ENCODE measurements at regions not wholly inside any gene's neighbourhood (a gene's known extent, or its start where the extent isn't known, plus 50 kb on each side); places are given as distances from the start of the nearest gene placed in this dataset.

GRCh38 chr4:28792917-28793597 lies 1927.1 kb upstream of the PCDH7 start:
- no peak for TF ChIP-seq CTCF (IDR thresholded peaks at IDR 0.05; ENCODE audit: low read depth, low read length)
- H3K4me3 ChIP-seq (replicated peaks in 1 of 2; ENCODE audit: low read depth in 2 of 2, low read length in 2 of 2): no peak overlapping the region
- DNase-seq (ENCODE audit: low read depth in 2 of 2): no peak

DNA sequence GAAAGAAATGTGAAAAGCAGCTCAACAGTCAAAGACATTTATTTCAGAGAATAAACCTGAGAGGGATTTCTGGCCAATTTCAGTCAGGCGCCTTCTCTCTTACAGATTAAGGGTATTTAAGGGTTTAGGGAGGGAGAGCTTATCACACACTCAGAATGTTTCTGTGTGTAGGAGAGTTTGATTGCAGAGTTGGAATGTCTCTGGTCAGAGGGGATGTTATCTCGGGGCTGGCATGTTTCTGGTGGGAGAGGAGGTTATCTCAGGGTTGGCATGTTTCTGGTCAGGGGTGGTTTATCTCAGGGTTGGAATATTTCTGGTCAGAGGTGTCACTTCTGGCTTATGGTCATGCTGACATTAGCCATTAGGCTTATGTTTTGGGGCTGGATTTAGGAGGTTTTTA lies 1920.5 kb upstream of the PCDH7 start:
- H3K4me3 ChIP-seq (replicated peaks in 1 of 2; ENCODE audit: low read depth in 2 of 2, low read length in 2 of 2): no peak overlapping the region
- peak in 1 of 2 donors; percentile 41 for DNase-seq (ENCODE audit: low read depth in 2 of 2)
- TF ChIP-seq CTCF (IDR thresholded peaks at IDR 0.05; ENCODE audit: low read depth, low read length): no peak

GRCh38 chr4:28811025-28811424 lies 1909.1 kb upstream of the PCDH7 start:
- no peak for TF ChIP-seq CTCF (IDR thresholded peaks at IDR 0.05; ENCODE audit: low read depth, low read length)
- DNase-seq (ENCODE audit: low read depth in 2 of 2): no peak
- H3K4me3 ChIP-seq (replicated peaks in 1 of 2; ENCODE audit: low read depth in 2 of 2, low read length in 2 of 2): no peak overlapping the region

GRCh38 chr4:28822163-28822562 lies 1898.0 kb upstream of the PCDH7 start:
- H3K4me3 ChIP-seq (replicated peaks in 1 of 2; ENCODE audit: low read depth in 2 of 2, low read length in 2 of 2): no peak overlapping the region
- TF ChIP-seq CTCF (IDR thresholded peaks at IDR 0.05; ENCODE audit: low read depth, low read length): no peak
- no peak for DNase-seq (ENCODE audit: low read depth in 2 of 2)

DNA sequence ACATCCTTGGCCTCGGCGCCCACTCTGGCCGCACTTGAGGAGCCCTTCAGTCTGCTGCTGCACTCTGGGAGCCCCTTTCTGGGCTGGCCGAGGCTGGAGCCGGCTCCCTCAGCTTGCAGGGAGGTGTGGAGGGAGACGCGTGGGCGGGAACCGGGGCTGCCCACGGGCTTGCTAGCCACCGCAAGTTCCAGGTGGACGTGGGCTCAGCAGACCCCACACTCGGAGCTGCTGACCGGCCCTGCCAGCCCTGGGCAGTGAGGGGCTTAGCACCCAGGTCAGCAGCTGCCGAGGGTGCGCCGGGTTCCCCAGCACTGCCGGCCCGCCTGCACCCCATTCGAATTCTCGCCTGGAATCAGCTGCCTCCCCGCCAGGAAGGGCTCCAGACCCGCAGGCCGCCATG lies 1892.3 kb upstream of the PCDH7 start:
- no peak for TF ChIP-seq CTCF (IDR thresholded peaks at IDR 0.05; ENCODE audit: low read depth, low read length)
- no peak for DNase-seq (ENCODE audit: low read depth in 2 of 2)

DNA sequence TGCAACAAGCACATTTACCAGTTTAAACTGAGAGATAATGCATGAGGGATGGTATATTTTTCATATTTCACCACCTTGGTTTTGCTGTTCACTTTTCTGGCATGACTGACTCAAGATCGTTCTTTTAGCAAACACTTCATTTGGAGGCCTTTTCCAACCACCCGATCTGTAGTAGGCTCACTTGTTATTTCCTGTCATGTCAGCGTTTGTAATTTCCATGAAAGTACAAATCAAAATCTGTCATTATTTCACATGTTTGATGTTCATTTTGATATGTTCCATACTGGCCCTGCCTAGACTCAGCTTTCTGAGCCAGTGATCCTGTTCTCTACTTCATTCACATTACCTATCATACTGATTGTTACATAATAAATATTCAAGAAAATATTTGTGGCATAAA lies 1888.3 kb upstream of the PCDH7 start:
- no peak for TF ChIP-seq CTCF (IDR thresholded peaks at IDR 0.05; ENCODE audit: low read depth, low read length)
- DNase-seq (ENCODE audit: low read depth in 2 of 2): no peak
- no peak overlapping the region for H3K4me3 ChIP-seq (replicated peaks in 1 of 2; ENCODE audit: low read depth in 2 of 2, low read length in 2 of 2)

More for the DNA sequence above, 1892.3 kb upstream of the PCDH7 start:
- H3K4me3 ChIP-seq (replicated peaks in 1 of 2; ENCODE audit: low read depth in 2 of 2, low read length in 2 of 2): no peak overlapping the region

DNA sequence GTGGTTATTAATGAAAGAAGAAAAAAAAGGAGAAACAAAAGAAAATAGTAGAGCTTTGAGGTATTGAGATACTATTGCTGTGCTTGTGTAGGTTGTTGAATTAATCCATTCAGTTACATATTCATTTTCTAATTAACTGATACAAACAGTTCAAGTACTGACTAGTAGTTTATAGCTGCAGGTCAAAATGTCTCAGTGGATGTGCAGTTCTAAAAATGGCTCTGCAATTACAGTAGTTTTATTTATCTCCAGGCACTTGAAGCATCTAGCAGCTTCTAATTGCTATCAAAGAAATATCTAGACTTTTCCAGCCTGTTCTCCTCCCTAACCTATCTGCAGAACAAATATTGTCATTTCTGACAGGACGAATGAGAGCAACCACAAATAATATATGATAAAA lies 1887.7 kb upstream of the PCDH7 start:
- no peak for TF ChIP-seq CTCF (IDR thresholded peaks at IDR 0.05; ENCODE audit: low read depth, low read length)
- DNase-seq (ENCODE audit: low read depth in 2 of 2): no peak
- H3K4me3 ChIP-seq (replicated peaks in 1 of 2; ENCODE audit: low read depth in 2 of 2, low read length in 2 of 2): no peak overlapping the region

Data from cardiac fibroblast (primary cell).